ENCODE measurements at regions not wholly inside any gene's neighbourhood (a gene's known extent, or its start where the extent isn't known, plus 50 kb on each side); places are given as distances from the start of the nearest gene placed in this dataset.
A peak's percentile ranks its signal among the peaks of the same experiment; 100 is the strongest.

GRCh38 chr13:32857689-32858088 lies 158.5 kb upstream of the KL start:
- ATAC-seq: no peak
- no peak for DNase-seq
- intact Hi-C loops (cut with DNase I): no loop called here

- ATAC-seq: no peak
- DNase-seq: no peak
- intact Hi-C loops (cut with DNase I): no loop called here
Measured at GRCh38 chr13:32859707-32860292, 156.4 kb upstream of the KL start.

GRCh38 chr13:32861304-32861703 lies 154.9 kb upstream of the KL start:
- intact Hi-C loops (cut with DNase I): no loop called here
- ATAC-seq (no peak), DNase-seq (no peak)

GRCh38 chr13:32863596-32863995 lies 152.6 kb upstream of the KL start:
- intact Hi-C loops (cut with DNase I): no loop called here
- no peak for ATAC-seq
- no peak for DNase-seq

GRCh38 chr13:32866921-32867320 lies 149.3 kb upstream of the KL start:
- intact Hi-C loops (cut with DNase I): no loop called here
- ATAC-seq: no peak
- DNase-seq: no peak

GRCh38 chr13:32877491-32877890 lies 138.7 kb upstream of the KL start:
- intact Hi-C loops (cut with DNase I): no loop called here
- DNase-seq (no peak), ATAC-seq (no peak)

- no peak for DNase-seq
- intact Hi-C loops (cut with DNase I): no loop called here
- ATAC-seq: no peak
Measured at GRCh38 chr13:32878163-32878562, 138.1 kb upstream of the KL start.

DNA sequence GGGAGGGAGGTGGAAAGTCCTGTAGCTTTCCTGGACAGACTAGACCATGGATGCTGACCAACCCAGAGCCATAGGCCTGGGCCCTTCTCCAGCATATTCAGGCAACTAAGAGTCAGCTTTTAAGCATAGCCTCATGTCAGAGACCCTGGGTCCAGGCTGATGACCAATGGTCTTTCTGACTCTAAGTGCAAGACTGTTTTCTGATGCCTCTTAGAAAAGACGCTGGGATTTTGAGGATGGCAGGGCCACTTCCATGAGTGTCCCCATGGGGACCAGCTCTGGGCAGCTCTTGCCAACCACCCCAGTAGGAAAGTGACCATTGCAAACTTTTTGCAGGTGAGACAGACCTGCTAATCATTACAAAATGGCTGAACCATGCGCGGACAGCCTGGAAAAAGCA lies 135.6 kb upstream of the KL start:
- DNase-seq (no peak), ATAC-seq (no peak)
- intact Hi-C loops (cut with DNase I): no loop called here

DNA sequence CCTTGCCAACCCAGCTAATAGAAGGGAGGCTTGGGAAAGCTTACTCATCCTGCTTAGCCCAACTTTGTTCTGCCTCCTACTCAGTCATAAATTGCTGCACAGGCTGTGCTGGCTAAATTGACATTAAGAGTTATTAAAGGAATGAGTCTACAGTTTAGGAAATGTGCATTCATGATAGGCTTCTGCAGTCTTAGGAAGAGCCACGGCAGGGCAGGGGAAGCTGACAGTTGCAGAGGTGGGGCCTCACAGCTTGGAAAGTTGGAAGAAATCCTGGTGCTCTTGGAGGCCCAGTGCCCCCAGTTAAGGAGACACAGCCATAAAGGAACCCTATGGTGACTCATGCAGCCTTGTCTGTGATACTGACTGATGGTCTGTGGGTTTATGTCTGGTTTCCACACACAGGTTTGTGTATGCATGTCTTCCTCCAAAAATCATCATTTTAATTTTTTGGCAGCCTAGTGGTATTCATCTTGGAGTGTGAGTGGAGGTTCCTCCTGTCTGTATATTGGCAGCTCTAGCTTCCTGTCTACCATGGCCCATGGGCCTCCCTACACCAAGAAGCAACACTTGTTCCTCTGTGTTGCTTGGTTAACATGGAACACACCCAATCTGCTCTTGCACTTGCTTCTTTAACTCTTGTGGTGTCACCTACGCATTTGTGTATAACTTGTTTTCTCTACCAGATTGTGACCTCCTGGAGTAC lies 135.0 kb upstream of the KL start:
- intact Hi-C loops (cut with DNase I): no loop called here
- ATAC-seq (peak; percentile 19 to 90), DNase-seq (no peak)

DNA sequence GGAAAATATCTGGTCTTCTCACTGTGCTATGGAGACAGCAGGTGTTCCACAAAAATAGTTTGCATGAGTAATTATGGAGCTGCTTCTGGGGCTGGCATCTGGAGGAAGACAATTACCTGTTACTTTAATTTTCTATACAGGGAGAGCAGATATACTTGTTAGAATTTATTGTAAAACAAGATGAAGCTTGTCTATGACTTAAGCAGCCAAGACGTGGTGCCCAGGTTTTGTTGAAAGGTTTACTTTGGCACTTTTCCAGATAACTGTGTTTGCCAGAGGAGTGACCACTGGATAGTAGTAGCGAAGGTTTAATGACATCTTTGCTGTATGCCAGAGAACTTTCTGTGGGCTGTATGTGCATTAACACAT lies 134.5 kb upstream of the KL start:
- ATAC-seq (no peak), DNase-seq (no peak)
- intact Hi-C loops (cut with DNase I): no loop called here

DNA sequence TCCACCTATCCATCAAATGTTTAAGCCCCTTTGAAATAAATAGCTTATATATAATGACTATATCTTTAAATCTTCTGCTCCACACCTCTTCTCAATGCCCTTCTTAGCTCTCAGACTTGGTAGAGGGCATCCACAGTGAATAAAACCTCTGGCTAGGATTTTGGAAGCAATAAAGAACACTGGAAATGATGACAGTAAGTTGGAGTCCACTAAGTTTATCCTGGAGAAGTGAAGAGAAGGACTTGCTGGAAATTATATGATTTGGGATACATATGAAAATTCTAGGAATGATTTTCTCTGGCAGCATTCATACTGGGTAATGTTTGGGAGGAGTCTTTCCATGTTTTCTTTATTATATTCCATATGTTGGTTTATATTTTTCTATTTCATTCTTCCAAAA lies 133.5 kb upstream of the KL start:
- DNase-seq (no peak), ATAC-seq (no peak)
- intact Hi-C loops (cut with DNase I): no loop called here

DNA sequence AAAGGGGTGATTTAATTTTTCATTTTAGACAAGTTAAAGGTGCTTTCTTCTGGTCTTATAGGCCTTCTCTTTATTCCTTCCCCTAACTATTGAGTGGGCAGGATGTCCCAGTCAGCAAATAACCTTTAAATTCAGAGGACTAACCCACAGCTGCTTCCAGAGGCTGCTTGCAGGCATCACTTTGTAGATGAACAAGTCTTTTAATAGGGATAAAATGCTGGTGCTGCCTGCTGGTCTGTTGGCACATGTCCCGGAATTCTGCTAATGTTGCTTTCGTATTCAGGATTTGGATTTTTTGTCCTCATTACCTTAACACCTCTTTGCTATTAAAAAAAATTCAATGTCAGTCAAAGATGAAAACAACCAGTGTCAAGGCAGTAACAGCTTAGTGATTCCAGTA lies 132.7 kb upstream of the KL start:
- intact Hi-C loops (cut with DNase I): no loop called here
- ATAC-seq: peak in 1 of 2 donors; percentile 18
- peak; percentile 19 for DNase-seq

GRCh38 chr13:32887617-32888016 lies 128.6 kb upstream of the KL start:
- ATAC-seq (no peak), DNase-seq (no peak)
- intact Hi-C loops (cut with DNase I): no loop called here

GRCh38 chr13:32889986-32890565 lies 126.1 kb upstream of the KL start:
- ATAC-seq (no peak), DNase-seq (no peak)
- intact Hi-C loops (cut with DNase I): no loop called here

- DNase-seq (no peak), ATAC-seq (no peak)
- intact Hi-C loops (cut with DNase I): no loop called here
Measured at GRCh38 chr13:32893176-32893575, 123.0 kb upstream of the KL start.

DNA sequence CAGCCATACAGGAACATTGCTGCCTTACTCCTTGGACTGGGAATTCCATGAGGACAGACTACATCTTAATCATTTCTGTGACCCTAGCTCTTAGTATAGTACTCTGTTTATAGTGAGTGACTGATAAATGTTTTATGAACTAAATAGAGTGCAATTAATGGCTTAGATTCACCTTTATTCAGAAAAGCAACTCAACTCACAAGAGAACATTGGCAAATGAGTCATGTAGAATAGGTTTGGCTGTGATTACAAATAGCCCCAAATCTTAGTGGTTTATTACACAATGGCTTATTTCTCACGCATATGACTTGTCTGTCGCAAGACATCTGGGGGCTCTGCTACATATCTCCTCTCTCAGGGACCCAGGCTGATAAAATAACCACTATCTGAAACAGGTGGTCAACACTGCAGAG lies 121.6 kb upstream of the KL start:
- intact Hi-C loops (cut with DNase I): no loop called here
- ATAC-seq (no peak), DNase-seq (no peak)

GRCh38 chr13:32895296-32895695 lies 120.9 kb upstream of the KL start:
- intact Hi-C loops (cut with DNase I): no loop called here
- DNase-seq: no peak
- no peak for ATAC-seq

GRCh38 chr13:32897296-32897695 lies 118.9 kb upstream of the KL start:
- ATAC-seq (no peak), DNase-seq (no peak)
- intact Hi-C loops (cut with DNase I): no loop called here

GRCh38 chr13:32902029-32902780 lies 114.0 kb upstream of the KL start:
- ATAC-seq (peak; percentile 55 to 57), DNase-seq (peak; percentile 20)
- intact Hi-C loops (cut with DNase I): no loop called here

- intact Hi-C loops (cut with DNase I): no loop called here
- ATAC-seq: peak; percentile 89 to 93
- peak; percentile 77 for DNase-seq
Measured at GRCh38 chr13:32902874-32903273, 113.3 kb upstream of the KL start.

All from left cardiac atrium (tissue), 4 donors.